Lung (tissue), 11 donors: ENCODE measurements at regions not wholly inside any gene's neighbourhood (a gene's known extent, or its start where the extent isn't known, plus 50 kb on each side); places are given as distances from the start of the nearest gene placed in this dataset.
A peak's percentile ranks its signal among the peaks of the same experiment; 100 is the strongest.

Experiments
- ATAC-seq: fragments of 200-7000 bp; cut with Tn5 transposase; one replicate; pipeline ENCODE4 v1.9.1; 2020; ENCODE audit warnings: moderate number of reproducible peaks; ENCODE audit not compliant: insufficient read depth, low FRiP score
- DNase-seq, 3 donors: peaks; one replicate each; pipeline ENCODE4 v3.0.0-alpha.2; 2013 to 2017
- H3K27ac ChIP-seq, 2 donors: one replicate each; pipeline ENCODE4 v1.5.1; 2013; ENCODE audit warnings: mild to moderate bottlenecking in 2 of 2, moderate library complexity in 2 of 2, control low read depth in 1 of 2, inconsistent platforms in 1 of 2, low read depth in 1 of 2, low read length in 1 of 2
- H3K27me3 ChIP-seq, 3 donors: one replicate each; pipeline ENCODE4 v1.5.1; 2013; ENCODE audit warnings: low read length in 2 of 3; ENCODE audit not compliant: control insufficient read depth in 3 of 3, insufficient read depth in 3 of 3
- H3K36me3 ChIP-seq, 4 donors: one replicate each; pipeline ENCODE4 v1.5.1; 2013; ENCODE audit warnings: low read length in 4 of 4, mild to moderate bottlenecking in 1 of 4, moderate library complexity in 1 of 4; ENCODE audit not compliant: control insufficient read depth in 4 of 4, insufficient read depth in 4 of 4
- H3K4me1 ChIP-seq, 5 donors: one replicate each; pipeline ENCODE4 v1.5.1; 2013; ENCODE audit warnings: low read length in 5 of 5, mild to moderate bottlenecking in 2 of 5, moderate library complexity in 1 of 5; ENCODE audit not compliant: control insufficient read depth in 5 of 5, insufficient read depth in 5 of 5
- H3K4me3 ChIP-seq: one replicate; pipeline ENCODE4 v1.5.1; 2013; ENCODE audit warnings: mild to moderate bottlenecking, control low read depth, moderate library complexity
- H3K9ac ChIP-seq, 2 donors: one replicate each; pipeline ENCODE4 v1.5.1; 2013; ENCODE audit warnings: low read length in 2 of 2, control low read depth in 1 of 2; ENCODE audit not compliant: insufficient read depth in 1 of 2
- H3K9me3 ChIP-seq, 4 donors: one replicate each; pipeline ENCODE4 v1.5.1; 2013; ENCODE audit warnings: low read length in 3 of 4, mild to moderate bottlenecking in 1 of 4, moderate library complexity in 1 of 4; ENCODE audit not compliant: control insufficient read depth in 4 of 4, insufficient read depth in 3 of 4
- WGBS, 2 donors: extraction: QIAGEN DNeasy Blood & Tissue Kit; methylation state at CpG; one replicate each; pipeline ENCODE4 v1.1.7; 2013; 5-methylcytosine and 5-hydroxymethylcytosine counted together
- TF ChIP-seq, protein P1 (sequence below): IDR thresholded peaks from 2 replicates; pipeline ENCODE4 v1.5.1; 2012; ENCODE audit warnings: mild to moderate bottlenecking; ENCODE audit errors: control extremely low read depth, extremely low read depth
- donor health status: control.
- donor health status: control.
- donor health status: Bipolar disorder and iron deficiency.
- donor health status: healthy.
- donor health status: DM: yes; HTN: yes; CAD: no.

DNA sequence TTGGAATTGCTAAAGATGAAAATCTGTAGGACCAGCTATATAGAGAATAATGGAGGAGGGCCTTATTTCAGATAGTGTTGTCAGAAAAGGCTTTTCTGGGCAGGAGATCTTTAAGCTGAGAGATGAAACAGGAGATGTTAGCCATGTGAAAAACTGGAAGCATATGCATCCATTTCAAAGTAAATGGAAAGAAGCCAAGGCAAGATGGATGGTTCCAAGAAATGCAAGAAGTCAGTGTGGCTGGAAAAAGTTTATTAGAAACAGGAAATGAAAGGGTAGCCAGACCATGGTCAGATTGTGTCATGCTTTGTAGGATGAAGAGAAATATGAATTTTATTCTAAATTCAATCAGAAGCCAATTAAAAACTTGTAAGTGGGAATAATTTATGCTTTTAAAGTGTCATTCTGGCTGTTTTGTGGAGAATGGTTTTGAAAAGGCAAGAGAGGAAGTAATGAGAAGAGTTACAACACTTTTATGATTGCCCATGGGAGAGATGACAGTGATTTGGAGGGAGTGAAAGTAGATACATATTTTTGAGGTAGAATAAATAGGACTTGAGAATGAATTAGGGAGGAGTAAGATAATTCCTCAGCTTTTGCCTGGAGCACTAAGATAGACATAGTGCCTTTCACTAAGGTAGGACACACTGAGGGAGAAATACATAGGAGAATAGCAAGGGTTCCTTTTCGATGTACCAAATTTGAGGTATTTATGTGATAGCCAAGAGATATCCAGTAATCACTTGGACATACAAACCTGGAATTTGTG lies 620.1 kb downstream of the HTR1B start:
- DNase-seq (peak in 2 of 3 donors; percentile 40 to 58), ATAC-seq (no peak)
- TF ChIP-seq, protein P1, sequence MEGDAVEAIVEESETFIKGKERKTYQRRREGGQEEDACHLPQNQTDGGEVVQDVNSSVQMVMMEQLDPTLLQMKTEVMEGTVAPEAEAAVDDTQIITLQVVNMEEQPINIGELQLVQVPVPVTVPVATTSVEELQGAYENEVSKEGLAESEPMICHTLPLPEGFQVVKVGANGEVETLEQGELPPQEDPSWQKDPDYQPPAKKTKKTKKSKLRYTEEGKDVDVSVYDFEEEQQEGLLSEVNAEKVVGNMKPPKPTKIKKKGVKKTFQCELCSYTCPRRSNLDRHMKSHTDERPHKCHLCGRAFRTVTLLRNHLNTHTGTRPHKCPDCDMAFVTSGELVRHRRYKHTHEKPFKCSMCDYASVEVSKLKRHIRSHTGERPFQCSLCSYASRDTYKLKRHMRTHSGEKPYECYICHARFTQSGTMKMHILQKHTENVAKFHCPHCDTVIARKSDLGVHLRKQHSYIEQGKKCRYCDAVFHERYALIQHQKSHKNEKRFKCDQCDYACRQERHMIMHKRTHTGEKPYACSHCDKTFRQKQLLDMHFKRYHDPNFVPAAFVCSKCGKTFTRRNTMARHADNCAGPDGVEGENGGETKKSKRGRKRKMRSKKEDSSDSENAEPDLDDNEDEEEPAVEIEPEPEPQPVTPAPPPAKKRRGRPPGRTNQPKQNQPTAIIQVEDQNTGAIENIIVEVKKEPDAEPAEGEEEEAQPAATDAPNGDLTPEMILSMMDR = no peak
- no peaks in the 10 kb centered on the region for H3K4me1 ChIP-seq
- 0% methylated on average over 1 of the region's 1 CpG for WGBS, 2 donors
- H3K27me3 ChIP-seq = no peaks in the 10 kb centered on the region
- no peak overlapping the region for H3K27ac ChIP-seq
- H3K9me3 ChIP-seq = peaks cover 0 to 2% (median 0%) of the 10 kb centered on the region in 4 donors
- H3K36me3 ChIP-seq = no peaks in the 10 kb centered on the region
- H3K9ac ChIP-seq = no peak overlapping the region
- H3K4me3 ChIP-seq = no peak overlapping the region

DNA sequence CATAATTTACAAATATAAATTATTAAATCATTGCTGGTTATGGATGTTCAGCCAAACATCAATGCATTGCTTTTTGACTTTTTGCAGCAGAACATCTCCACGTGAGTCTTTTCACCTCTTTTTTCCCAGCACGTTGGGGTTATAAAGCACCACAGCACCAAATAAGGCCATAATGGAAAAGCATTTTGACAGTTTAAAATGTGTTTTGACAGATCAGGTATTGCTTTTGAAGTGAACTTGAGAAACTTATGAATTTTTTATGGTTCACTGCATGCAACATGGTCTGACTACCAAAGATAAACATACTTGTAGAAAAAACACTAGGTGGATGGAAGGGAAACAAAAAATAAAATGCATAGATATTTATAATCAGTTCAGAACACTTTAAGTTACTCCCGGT lies 622.4 kb downstream of the HTR1B start:
- Histone ChIP-seq H3K27me3 (no peaks in the 10 kb centered on the region), H3K9ac (no peak overlapping the region), H3K36me3 (no peaks in the 10 kb centered on the region), H3K27ac (no peak overlapping the region), H3K4me3 (no peak overlapping the region), H3K4me1 (no peaks in the 10 kb centered on the region), H3K9me3 (peaks cover 0 to 2% (median 0%) of the 10 kb centered on the region in 4 donors)
- ATAC-seq (no peak), DNase-seq (no peak)
- TF ChIP-seq, protein P1 = no peak
- WGBS, 2 donors = 67 to 85% methylated on average over 3 of the region's 3 CpGs

DNA sequence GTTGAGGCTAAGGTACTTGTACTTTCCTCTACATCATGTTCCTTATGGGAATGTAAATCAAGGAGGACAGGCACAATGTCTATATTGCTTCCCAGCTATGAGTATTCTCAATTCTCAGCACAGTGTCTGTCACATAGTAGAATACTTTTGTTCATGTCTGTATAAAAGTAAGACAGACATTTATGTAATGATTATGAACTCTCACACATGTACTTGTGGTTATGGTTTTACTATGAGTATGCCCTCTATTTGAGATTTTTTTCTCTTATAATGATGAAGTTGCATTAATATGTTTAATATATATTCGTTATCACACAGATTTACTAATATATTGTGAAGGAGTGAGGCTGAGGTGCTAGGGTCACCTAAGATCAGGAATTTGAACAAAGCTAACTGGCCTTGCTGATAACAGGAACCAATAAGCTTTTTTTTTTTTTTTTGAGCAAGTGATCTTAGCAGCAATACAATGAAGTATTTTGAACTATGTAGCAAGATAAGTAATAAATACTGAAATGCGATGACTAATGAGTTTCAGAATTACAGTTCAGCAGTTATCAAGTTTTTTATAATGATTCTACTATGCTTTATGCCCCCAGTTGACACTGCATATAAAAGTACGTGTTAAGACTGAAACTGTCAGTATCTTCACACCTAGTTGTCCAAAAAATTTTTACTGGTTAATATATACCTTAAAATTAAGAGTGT lies 623.1 kb downstream of the HTR1B start:
- Histone ChIP-seq H3K27ac (no peak overlapping the region), H3K9ac (no peak overlapping the region), H3K27me3 (no peaks in the 10 kb centered on the region), H3K36me3 (no peaks in the 10 kb centered on the region), H3K4me3 (no peak overlapping the region), H3K9me3 (no peaks in the 10 kb centered on the region), H3K4me1 (no peaks in the 10 kb centered on the region)
- TF ChIP-seq, protein P1 = no peak
- DNase-seq (no peak), ATAC-seq (no peak)
- WGBS, 2 donors = 72 to 84% methylated on average over 3 of the region's 3 CpGs
